H1 (cell line): ENCODE measurements at regions not wholly inside any gene's neighbourhood (a gene's known extent, or its start where the extent isn't known, plus 50 kb on each side); places are given as distances from the start of the nearest gene placed in this dataset.

ENCODE experiments used
- CTCF ChIA-PET: fragments of 300-600 bp; sonication (Branson Sonifier 250); formaldehyde crosslinking; loops from one replicate; lab custom pipeline; 2021; ENCODE audit not compliant: partially characterized antibody; lab: Charles Lee
- POLR2A ChIA-PET: fragments of 300-600 bp; sonication (Branson Sonifier 250); formaldehyde crosslinking; loops from one replicate; lab custom pipeline; 2021; ENCODE audit warnings: inconsistent platforms; ENCODE audit not compliant: partially characterized antibody; lab: Charles Lee
- DNase-seq, 2 experiments: peaks; one replicate each; pipeline versions ENCODE4 v3.0.0 to v3.0.0-alpha.2; 2010 to 2022; ENCODE audit warnings: low spot score in 2 of 2, low read depth in 1 of 2, mixed read lengths in 1 of 2
- FAIRE-seq: peaks from 2 replicates; lab custom pipeline; 2011; peaks lifted over from hg19 to GRCh38; lab: Jason Lieb, UNC
- H2AFZ ChIP-seq: 2 replicates; pipeline ENCODE4 v1.8.1; 2012; ENCODE audit warnings: low read length, inconsistent platforms
- H2AK5ac ChIP-seq: 2 replicates; pipeline ENCODE4 v1.6.1; 2013; ENCODE audit warnings: low read depth, low read length
- H2BK120ac ChIP-seq: replicated peaks from 2 replicates; pipeline ENCODE3; 2013; ENCODE audit warnings: low read depth, low read length, inconsistent platforms
- H2BK12ac ChIP-seq: 2 replicates; pipeline ENCODE4 v1.6.1; 2013; ENCODE audit warnings: low read depth, low read length
- H2BK15ac ChIP-seq: 2 replicates; pipeline ENCODE4 v1.6.1; 2013; ENCODE audit warnings: low read length
- H2BK20ac ChIP-seq: 2 replicates; pipeline ENCODE4 v1.6.1; 2013; ENCODE audit warnings: low read length
- H2BK5ac ChIP-seq: 2 replicates; pipeline ENCODE4 v1.6.1; 2013; ENCODE audit warnings: low read depth, low read length
- H3K14ac ChIP-seq: 2 replicates; pipeline ENCODE4 v1.6.1; 2013; ENCODE audit warnings: inconsistent platforms; ENCODE audit not compliant: insufficient read length
- H3K18ac ChIP-seq: 2 replicates; pipeline ENCODE4 v1.6.1; 2013; ENCODE audit warnings: low read length; ENCODE audit errors: extremely low read depth
- H3K23ac ChIP-seq: 2 replicates; pipeline ENCODE4 v1.6.1; 2013; ENCODE audit warnings: inconsistent platforms; ENCODE audit not compliant: insufficient read length
- H3K23me2 ChIP-seq: 2 replicates; pipeline ENCODE4 v1.6.1; 2013; ENCODE audit warnings: low read depth, low read length
- H3K27ac ChIP-seq: 2 replicates; pipeline ENCODE4 v1.6.1; 2011; ENCODE audit warnings: low read depth, low read length, inconsistent platforms
- H3K27me3 ChIP-seq, 4 experiments: replicated peaks in 1 of 4; 1 replicate in 1 of 4; 2 replicates in 3 of 4; pipeline versions ENCODE4 v1.6.1 to v1.8.1; 2011 to 2013; ENCODE audit warnings: low read length in 3 of 4, mild to moderate bottlenecking in 3 of 4, inconsistent platforms in 2 of 4, mixed read lengths in 2 of 4, moderate library complexity in 1 of 4; ENCODE audit not compliant: control insufficient read depth in 3 of 4, insufficient read depth in 3 of 4; ENCODE audit errors: extremely low read depth in 1 of 4
- H3K36me3 ChIP-seq, 4 experiments: 2 replicates each; pipeline versions ENCODE4 v1.6.1 to v1.8.1; 2011 to 2013; ENCODE audit warnings: mild to moderate bottlenecking in 4 of 4, low read length in 3 of 4, moderate library complexity in 2 of 4, control low read depth in 1 of 4, inconsistent platforms in 1 of 4; ENCODE audit not compliant: insufficient read depth in 4 of 4, control insufficient read depth in 2 of 4
- H3K4ac ChIP-seq: replicated peaks from 2 replicates; pipeline ENCODE3; 2013; ENCODE audit warnings: low read length, low read depth, mixed read lengths, inconsistent platforms; ENCODE audit not compliant: insufficient read length
- H3K4me1 ChIP-seq, 4 experiments: replicated peaks in 1 of 4; 1 replicate in 1 of 4; 2 replicates in 3 of 4; pipeline versions ENCODE4 v1.6.1 to v1.8.1; 2011 to 2013; ENCODE audit warnings: low read length in 3 of 4, inconsistent platforms in 2 of 4, mixed read lengths in 1 of 4; ENCODE audit not compliant: insufficient read depth in 4 of 4, control insufficient read depth in 3 of 4
- H3K4me2 ChIP-seq, 2 experiments: 2 replicates each; pipeline versions ENCODE4 v1.6.1 to v1.8.1; 2011 to 2013; ENCODE audit warnings: low read depth in 2 of 2, low read length in 2 of 2, control low read depth in 1 of 2, inconsistent platforms in 1 of 2, mild to moderate bottlenecking in 1 of 2; ENCODE audit not compliant: insufficient read depth in 1 of 2
- H3K4me3 ChIP-seq, 4 experiments: fragments of 200-600, 300-600 bp in 1 of 4; sonication (generic), shearing (Covaris generic), sonication (Bioruptor Twin) in 1 of 4; 2 replicates each; pipeline versions ENCODE4 v1.5.1 to v1.8.1; 2011 to 2016; ENCODE audit warnings: low read length in 4 of 4, low read depth in 3 of 4, control low read depth in 2 of 4, inconsistent platforms in 2 of 4, mild to moderate bottlenecking in 2 of 4, mixed read lengths in 1 of 4, moderate library complexity in 1 of 4; ENCODE audit not compliant: insufficient read depth in 2 of 4; ENCODE audit errors: extremely low read depth in 1 of 4
- H3K56ac ChIP-seq: replicated peaks from 2 replicates; pipeline ENCODE3; 2013; ENCODE audit warnings: low read depth, mild to moderate bottlenecking, mixed read lengths, low read length, inconsistent platforms; ENCODE audit not compliant: insufficient read length
- H3K79me1 ChIP-seq: 2 replicates; pipeline ENCODE4 v1.6.1; 2013; ENCODE audit warnings: low read depth, low read length, control low read depth
- H3K79me2 ChIP-seq, 2 experiments: 2 replicates each; pipeline versions ENCODE4 v1.6.1 to v1.8.1; 2012 to 2013; ENCODE audit warnings: low read length in 2 of 2, mild to moderate bottlenecking in 2 of 2, inconsistent platforms in 1 of 2; ENCODE audit not compliant: insufficient read depth in 2 of 2, control insufficient read depth in 1 of 2
- H3K9ac ChIP-seq, 4 experiments: replicated peaks in 1 of 4; 1 replicate in 1 of 4; 2 replicates in 3 of 4; pipeline versions ENCODE4 v1.6.1 to v1.8.1; 2011 to 2013; ENCODE audit warnings: low read depth in 3 of 4, low read length in 3 of 4, control low read depth in 2 of 4, mild to moderate bottlenecking in 2 of 4, moderate library complexity in 2 of 4, inconsistent platforms in 1 of 4; ENCODE audit errors: extremely low read depth in 1 of 4
- H3K9me3 ChIP-seq, 2 experiments: 2 replicates each; pipeline versions ENCODE4 v1.6.1 to v1.8.1; 2012 to 2013; ENCODE audit warnings: mild to moderate bottlenecking in 2 of 2, moderate library complexity in 2 of 2, control low read depth in 1 of 2, inconsistent platforms in 1 of 2, low read depth in 1 of 2, low read length in 1 of 2, mixed read lengths in 1 of 2; ENCODE audit not compliant: insufficient read depth in 2 of 2
- H4K20me1 ChIP-seq, 2 experiments: replicated peaks in 1 of 2; 2 replicates each; pipeline versions ENCODE3 to v1.8.1; 2011 to 2013; ENCODE audit warnings: inconsistent platforms in 2 of 2, low read length in 2 of 2, mild to moderate bottlenecking in 1 of 2; ENCODE audit not compliant: insufficient read depth in 2 of 2, control insufficient read depth in 1 of 2
- H4K5ac ChIP-seq: 2 replicates; pipeline ENCODE4 v1.6.1; 2013; ENCODE audit warnings: low read length, low read depth, mixed read lengths, inconsistent platforms; ENCODE audit not compliant: insufficient read length
- H4K8ac ChIP-seq: 2 replicates; pipeline ENCODE4 v1.8.0; 2013; ENCODE audit warnings: mild to moderate bottlenecking, moderate library complexity, low read length, inconsistent platforms; ENCODE audit not compliant: insufficient read depth; ENCODE audit errors: extremely low read depth
- H4K91ac ChIP-seq: replicated peaks from 2 replicates; pipeline ENCODE3; 2013; ENCODE audit warnings: low read length, mixed read lengths, inconsistent platforms; ENCODE audit not compliant: insufficient read length
- JUN ChIP-seq: IDR thresholded peaks from 2 replicates; pipeline ENCODE4 v1.6.1; 2011; ENCODE audit warnings: low read depth, mild to moderate bottlenecking, improper control_type of control experiment, low read length
- KDM1A ChIP-seq: fragments of 200-600, 300-600 bp; sonication (generic); IDR thresholded peaks from 2 replicates; pipeline ENCODE4 v1.7.1; 2016; ENCODE audit warnings: mild to moderate bottlenecking, low read length, borderline replicate concordance
- KDM4A ChIP-seq: IDR thresholded peaks from one replicate; pipeline ENCODE4 v1.7.1; 2012; ENCODE audit warnings: low read depth, mild to moderate bottlenecking, moderate library complexity, low read length, inconsistent platforms; ENCODE audit not compliant: severe bottlenecking
- MAFK ChIP-seq: IDR thresholded peaks from 2 replicates; pipeline ENCODE4 v1.6.1; 2012; ENCODE audit warnings: low read depth, mild to moderate bottlenecking, improper control_type of control experiment, low read length
- NANOG ChIP-seq: IDR thresholded peaks from 2 replicates; pipeline ENCODE4 v1.6.1; 2011; ENCODE audit warnings: low read length, low read depth, mild to moderate bottlenecking, inconsistent platforms; ENCODE audit not compliant: insufficient read depth, poor library complexity, severe bottlenecking
- NRF1 ChIP-seq: IDR thresholded peaks from 2 replicates; pipeline ENCODE4 v1.6.1; 2011; ENCODE audit warnings: mild to moderate bottlenecking, low read depth, low read length, improper control_type of control experiment
- POLR2AphosphoS5 ChIP-seq: IDR thresholded peaks from 2 replicates; pipeline ENCODE4 v1.6.1; 2011; ENCODE audit warnings: low read depth, low read length
- RBBP5 ChIP-seq: IDR thresholded peaks from 2 replicates; pipeline ENCODE4 v1.7.1; 2012; ENCODE audit warnings: low read depth, mild to moderate bottlenecking, inconsistent platforms, low read length, moderate library complexity, borderline replicate concordance
- RNF2 ChIP-seq: fragments of 200-900, 300-1000 bp; sonication (generic); IDR thresholded peaks from 2 replicates; pipeline ENCODE4 v1.7.1; 2016; ENCODE audit warnings: borderline replicate concordance, low read depth, mild to moderate bottlenecking, antibody characterized with exemption, low read length; ENCODE audit not compliant: poor library complexity, severe bottlenecking; ENCODE audit errors: missing control alignments
- RXRA ChIP-seq: IDR thresholded peaks from 2 replicates; pipeline ENCODE4 v1.6.1; 2011; ENCODE audit warnings: low read depth, mild to moderate bottlenecking, low read length, moderate library complexity; ENCODE audit not compliant: insufficient read depth
- TEAD4 ChIP-seq: IDR thresholded peaks from 2 replicates; pipeline ENCODE4 v1.6.1; 2012; ENCODE audit warnings: low read depth, low read length, inconsistent platforms, mixed read lengths
- WGBS, 2 experiments: shearing (Covaris generic) in 1 of 2; methylation state at CpG; one replicate each; pipeline versions ENCODE4 v1.1.6 to v1.1.7; 2013 to 2015; ENCODE audit warnings: low lambda C conversion rate in 2 of 2, mixed read lengths in 2 of 2, inconsistent platforms in 1 of 2, low coverage in 1 of 2, missing lambda C conversion rate in 1 of 2; ENCODE audit not compliant: insufficient replicate concordance in 2 of 2, insufficient coverage in 1 of 2, insufficient read length in 1 of 2; ENCODE audit errors: extremely low coverage in 1 of 2, missing lambda C conversion rate in 1 of 2; 5-methylcytosine and 5-hydroxymethylcytosine counted together

DNA sequence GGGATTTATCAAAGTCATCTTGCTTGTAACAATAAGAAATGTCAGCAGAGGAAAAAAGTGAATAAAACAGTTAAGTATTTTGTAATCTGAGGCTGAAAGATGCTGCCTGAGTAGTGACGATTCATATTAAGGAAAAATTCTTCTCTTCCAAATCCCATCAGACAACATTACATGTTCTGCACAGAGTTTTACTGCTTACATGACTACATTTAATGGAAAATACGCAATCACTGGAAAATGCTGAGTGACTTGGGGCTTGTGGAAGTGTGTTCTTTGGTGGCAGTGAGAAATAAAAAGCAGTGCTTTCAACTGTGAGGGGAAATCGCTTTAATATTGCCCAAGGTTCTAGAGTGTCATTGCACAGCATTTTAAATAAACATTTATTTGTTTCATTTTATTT lies 1025.2 kb upstream of the GOT2 start (continued):
- no peak for TF ChIP-seq POLR2AphosphoS5
- TF ChIP-seq, all 59 proteins: peak for 0

DNA sequence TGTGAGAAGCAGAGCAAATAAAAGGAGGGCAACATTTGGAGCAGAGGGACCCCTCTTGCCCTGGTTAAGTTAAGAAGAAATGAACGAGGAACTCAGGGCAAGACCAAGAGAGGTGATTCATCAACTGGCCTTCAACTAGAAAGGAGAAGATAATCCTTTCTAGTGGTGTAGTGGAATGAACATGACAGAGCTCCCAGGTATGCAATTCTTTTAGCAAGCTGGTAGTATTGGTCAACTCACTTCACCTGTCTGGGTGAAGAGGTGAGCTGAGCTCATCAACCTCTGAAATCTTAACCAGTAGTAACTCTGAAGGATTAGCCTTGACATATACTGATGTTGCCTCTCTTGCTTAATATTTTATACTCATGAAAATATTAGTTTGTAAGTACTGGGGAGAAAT lies 1024.7 kb upstream of the GOT2 start:
- Histone ChIP-seq H2BK12ac (no peak overlapping the region), H2BK20ac (no peak overlapping the region), H3K36me3 (no peaks in the 10 kb centered on the region), H3K27me3 (no peaks in the 10 kb centered on the region), H4K91ac (no peak overlapping the region), H2BK120ac (no peak overlapping the region), H4K8ac (no peak overlapping the region), H4K20me1 (no peaks in the 10 kb centered on the region), H2BK15ac (no peak overlapping the region), H3K23ac (no peak overlapping the region), H3K9me3 (no peaks in the 10 kb centered on the region), H3K4me3 (no peak overlapping the region), H3K9ac (no peak overlapping the region), H3K27ac (no peak overlapping the region), H3K56ac (no peak overlapping the region), H3K79me2 (no peaks in the 10 kb centered on the region), H2AFZ (no peak overlapping the region), H3K4me2 (no peak overlapping the region), H3K18ac (no peak overlapping the region), H2BK5ac (no peak overlapping the region), H3K14ac (no peak overlapping the region), H2AK5ac (no peak overlapping the region), H4K5ac (no peak overlapping the region), H3K4ac (no peak overlapping the region), H3K79me1 (no peaks in the 10 kb centered on the region), H3K23me2 (no peaks in the 10 kb centered on the region), H3K4me1 (peaks cover 0 to 4% (median 0%) of the 10 kb centered on the region in 4 experiments; a peak in 1 of 7 replicates)
- DNase-seq (no peak), FAIRE-seq (no peak)
- POLR2A ChIA-PET: no interaction called here
- CTCF ChIA-PET: no interaction called here
- TF ChIP-seq NRF1 (no peak), KDM1A (no peak), JUN (no peak), MAFK (no peak), RNF2 (no peak), TEAD4 (no peak), KDM4A (no peak), RBBP5 (no peak), NANOG (no peak), RXRA (no peak)
- 79% methylated on average over 1 of the region's 1 CpG; no CpG with 5 or more reads in 1 of the 2 experiments for WGBS, 2 experiments
